ENCODE measurements at regions not wholly inside any gene's neighbourhood (a gene's known extent, or its start where the extent isn't known, plus 50 kb on each side); places are given as distances from the start of the nearest gene placed in this dataset.
"Not testable (repeated sequence)": the region's sequence is repeated elsewhere in the genome, so short reads cannot be mapped to it uniquely, and the experiment has no call there.

- no peak for DNase-seq
- 90% methylated on average over 1 of the region's 1 CpG for WGBS (ENCODE audit: insufficient coverage, low lambda C conversion rate)
- Histone ChIP-seq H3K27ac (ENCODE audit: low read length) (no peak overlapping the region), H3K27me3 (ENCODE audit: control insufficient read depth, insufficient read depth, low read length) (no peaks in the 10 kb centered on the region), H3K36me3 (ENCODE audit: control insufficient read depth, insufficient read depth, low read length) (no peaks in the 10 kb centered on the region), H3K4me1 (ENCODE audit: control insufficient read depth, insufficient read depth, low read length) (no peaks in the 10 kb centered on the region), H3K4me3 (ENCODE audit: low read length) (no peak overlapping the region), H3K9me3 (ENCODE audit: control insufficient read depth, low read depth, low read length) (no peaks in the 10 kb centered on the region)
These were observed 1099.4 kb downstream of the FSCB start for GRCh38 chr14:43407706-43408105.

GRCh38 chr14:43406931-43407330 lies 1100.2 kb downstream of the FSCB start:
- no peak overlapping the region for H3K27ac ChIP-seq (ENCODE audit: low read length)
- no peaks in the 10 kb centered on the region for H3K4me1 ChIP-seq (ENCODE audit: control insufficient read depth, insufficient read depth, low read length)
- no peaks in the 10 kb centered on the region for H3K36me3 ChIP-seq (ENCODE audit: control insufficient read depth, insufficient read depth, low read length)
- no peak overlapping the region for H3K4me3 ChIP-seq (ENCODE audit: low read length)
- H3K9me3 ChIP-seq (ENCODE audit: control insufficient read depth, low read depth, low read length), result no peaks in the 10 kb centered on the region
- H3K27me3 ChIP-seq (ENCODE audit: control insufficient read depth, insufficient read depth, low read length), result no peaks in the 10 kb centered on the region
- no peak for DNase-seq

- no peaks in the 10 kb centered on the region for H3K36me3 ChIP-seq (ENCODE audit: control insufficient read depth, insufficient read depth, low read length)
- H3K9me3 ChIP-seq (ENCODE audit: control insufficient read depth, low read depth, low read length), result no peaks in the 10 kb centered on the region
- peak in 1 of 2 donors; percentile 52 for DNase-seq
- H3K27ac ChIP-seq (ENCODE audit: low read length), result no peak overlapping the region
- H3K4me3 ChIP-seq (ENCODE audit: low read length), result no peak overlapping the region
- H3K27me3 ChIP-seq (ENCODE audit: control insufficient read depth, insufficient read depth, low read length), result no peaks in the 10 kb centered on the region
- no peaks in the 10 kb centered on the region for H3K4me1 ChIP-seq (ENCODE audit: control insufficient read depth, insufficient read depth, low read length)
- WGBS (ENCODE audit: insufficient coverage, low lambda C conversion rate), result 17% methylated on average over 1 of the region's 1 CpG
These were observed 1107.8 kb downstream of the FSCB start for GRCh38 chr14:43399289-43399688.

GRCh38 chr14:43370565-43370896 lies 1136.6 kb downstream of the FSCB start:
- not testable (repeated sequence) for H3K27ac ChIP-seq (ENCODE audit: low read length); DNase-seq; H3K36me3 ChIP-seq (ENCODE audit: control insufficient read depth, insufficient read depth, low read length); H3K9me3 ChIP-seq (ENCODE audit: control insufficient read depth, low read depth, low read length); H3K4me1 ChIP-seq (ENCODE audit: control insufficient read depth, insufficient read depth, low read length); H3K4me3 ChIP-seq (ENCODE audit: low read length); H3K27me3 ChIP-seq (ENCODE audit: control insufficient read depth, insufficient read depth, low read length)
- WGBS (ENCODE audit: insufficient coverage, low lambda C conversion rate), result no CpG with 5 or more reads among the region's 8 CpGs

GRCh38 chr14:43369710-43370564 lies 1137.1 kb downstream of the FSCB start:
- H3K27ac ChIP-seq (ENCODE audit: low read length), result no peak overlapping the region
- 92% methylated on average over 2 of the region's 21 CpGs for WGBS (ENCODE audit: insufficient coverage, low lambda C conversion rate)
- DNase-seq, result no peak
- H3K27me3 ChIP-seq (ENCODE audit: control insufficient read depth, insufficient read depth, low read length), result no peaks in the 10 kb centered on the region
- peaks cover 6% of the 10 kb centered on the region for H3K9me3 ChIP-seq (ENCODE audit: control insufficient read depth, low read depth, low read length)
- H3K4me1 ChIP-seq (ENCODE audit: control insufficient read depth, insufficient read depth, low read length), result no peaks in the 10 kb centered on the region
- H3K36me3 ChIP-seq (ENCODE audit: control insufficient read depth, insufficient read depth, low read length), result no peaks in the 10 kb centered on the region
- H3K4me3 ChIP-seq (ENCODE audit: low read length), result no peak overlapping the region

DNA sequence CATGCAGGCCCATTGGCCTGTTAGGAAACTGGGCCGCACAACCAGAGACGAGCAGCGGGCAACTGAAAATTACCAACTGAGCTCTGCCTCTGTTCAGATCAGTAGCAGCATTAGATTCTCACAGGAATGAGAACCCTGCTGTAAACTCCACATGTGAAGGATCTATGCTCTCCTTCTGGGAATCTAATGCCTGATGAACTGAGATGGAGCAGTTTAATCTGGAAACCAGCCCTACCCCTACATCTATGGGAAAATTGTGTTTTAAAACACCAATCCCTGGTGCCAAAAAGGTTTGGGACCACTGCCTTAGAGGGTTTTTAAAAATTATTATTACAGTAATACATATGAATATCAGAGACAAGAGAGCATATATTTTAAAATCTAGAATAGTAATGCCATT lies 1144.5 kb downstream of the FSCB start:
- H3K36me3 ChIP-seq (ENCODE audit: control insufficient read depth, insufficient read depth, low read length), result no peaks in the 10 kb centered on the region
- DNase-seq, result no peak
- H3K4me1 ChIP-seq (ENCODE audit: control insufficient read depth, insufficient read depth, low read length), result no peaks in the 10 kb centered on the region
- WGBS (ENCODE audit: insufficient coverage, low lambda C conversion rate), result no CpG with 5 or more reads among the region's 3 CpGs
- no peak overlapping the region for H3K27ac ChIP-seq (ENCODE audit: low read length)
- no peaks in the 10 kb centered on the region for H3K27me3 ChIP-seq (ENCODE audit: control insufficient read depth, insufficient read depth, low read length)
- no peak overlapping the region for H3K4me3 ChIP-seq (ENCODE audit: low read length)
- H3K9me3 ChIP-seq (ENCODE audit: control insufficient read depth, low read depth, low read length), result no peaks in the 10 kb centered on the region

- Histone ChIP-seq H3K27me3 (ENCODE audit: control insufficient read depth, insufficient read depth, low read length) (no peaks in the 10 kb centered on the region), H3K36me3 (ENCODE audit: control insufficient read depth, insufficient read depth, low read length) (no peaks in the 10 kb centered on the region), H3K9me3 (ENCODE audit: control insufficient read depth, low read depth, low read length) (no peaks in the 10 kb centered on the region), H3K4me3 (ENCODE audit: low read length) (no peak overlapping the region), H3K27ac (ENCODE audit: low read length) (no peak overlapping the region), H3K4me1 (ENCODE audit: control insufficient read depth, insufficient read depth, low read length) (no peaks in the 10 kb centered on the region)
- no peak for DNase-seq
These were observed 1145.3 kb downstream of the FSCB start for GRCh38 chr14:43361751-43362150.

DNA sequence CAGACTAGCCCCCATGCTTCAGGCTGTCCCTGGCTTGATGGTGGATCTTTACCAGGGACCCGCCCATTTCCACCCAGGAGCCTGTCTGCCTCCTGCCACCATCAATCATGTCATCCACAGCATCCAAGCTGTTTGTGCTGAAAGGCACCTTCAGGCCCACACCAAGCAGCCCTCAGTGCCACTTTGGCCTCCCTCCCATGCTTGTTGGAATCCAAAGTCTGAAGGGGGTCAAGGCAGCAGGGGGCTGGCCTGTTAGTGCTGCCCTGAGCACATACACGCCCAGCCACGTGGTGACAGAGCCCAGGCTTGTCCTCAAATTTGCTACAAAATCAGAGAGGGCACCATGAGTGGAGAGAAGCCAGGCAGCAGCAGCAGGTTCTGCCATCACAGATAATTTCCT lies 1146.8 kb downstream of the FSCB start:
- Histone ChIP-seq H3K4me1 (ENCODE audit: control insufficient read depth, insufficient read depth, low read length) (no peaks in the 10 kb centered on the region), H3K9me3 (ENCODE audit: control insufficient read depth, low read depth, low read length) (no peaks in the 10 kb centered on the region), H3K36me3 (ENCODE audit: control insufficient read depth, insufficient read depth, low read length) (no peaks in the 10 kb centered on the region), H3K27ac (ENCODE audit: low read length) (no peak overlapping the region), H3K4me3 (ENCODE audit: low read length) (no peak overlapping the region), H3K27me3 (ENCODE audit: control insufficient read depth, insufficient read depth, low read length) (no peaks in the 10 kb centered on the region)
- DNase-seq, result no peak
- no CpG with 5 or more reads among the region's 3 CpGs for WGBS (ENCODE audit: insufficient coverage, low lambda C conversion rate)

- Histone ChIP-seq H3K27me3 (ENCODE audit: control insufficient read depth, insufficient read depth, low read length) (no peaks in the 10 kb centered on the region), H3K4me3 (ENCODE audit: low read length) (no peak overlapping the region), H3K36me3 (ENCODE audit: control insufficient read depth, insufficient read depth, low read length) (no peaks in the 10 kb centered on the region), H3K4me1 (ENCODE audit: control insufficient read depth, insufficient read depth, low read length) (no peaks in the 10 kb centered on the region), H3K27ac (ENCODE audit: low read length) (no peak overlapping the region), H3K9me3 (ENCODE audit: control insufficient read depth, low read depth, low read length) (no peaks in the 10 kb centered on the region)
- no CpG with 5 or more reads among the region's 4 CpGs for WGBS (ENCODE audit: insufficient coverage, low lambda C conversion rate)
- DNase-seq, result no peak
These were observed 1147.8 kb downstream of the FSCB start for GRCh38 chr14:43359317-43359716.

DNA sequence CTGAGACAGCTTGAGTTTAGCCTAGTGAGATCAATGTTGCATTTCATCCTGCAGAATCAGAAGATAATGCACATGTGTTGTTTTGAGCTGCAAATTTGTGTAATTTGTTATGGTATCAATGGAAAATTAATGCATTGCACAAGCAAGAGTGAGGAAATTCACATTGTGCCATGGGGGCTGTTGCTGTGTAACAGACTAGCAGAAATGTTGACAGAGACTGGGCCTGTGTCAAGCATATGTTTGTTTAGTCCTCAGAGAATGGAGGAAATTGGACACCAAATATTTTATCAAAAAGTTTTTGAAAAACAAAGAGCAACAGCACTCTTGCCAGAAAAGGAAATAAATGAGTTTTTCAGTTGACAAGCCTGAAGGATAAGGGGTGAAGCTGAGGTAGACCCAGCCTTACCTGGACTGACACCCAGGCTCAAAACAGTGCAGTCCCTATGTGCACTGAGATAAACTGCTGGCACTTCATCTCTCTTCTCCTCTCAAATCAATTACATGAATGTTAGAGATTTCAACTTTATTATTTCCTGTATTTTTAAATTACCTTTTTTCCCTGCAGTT lies 1150.0 kb downstream of the FSCB start:
- H3K36me3 ChIP-seq (ENCODE audit: control insufficient read depth, insufficient read depth, low read length), result no peaks in the 10 kb centered on the region
- DNase-seq, result no peak
- no peaks in the 10 kb centered on the region for H3K9me3 ChIP-seq (ENCODE audit: control insufficient read depth, low read depth, low read length)
- no peak overlapping the region for H3K4me3 ChIP-seq (ENCODE audit: low read length)
- H3K4me1 ChIP-seq (ENCODE audit: control insufficient read depth, insufficient read depth, low read length), result no peaks in the 10 kb centered on the region
- H3K27me3 ChIP-seq (ENCODE audit: control insufficient read depth, insufficient read depth, low read length), result no peaks in the 10 kb centered on the region
- no peak overlapping the region for H3K27ac ChIP-seq (ENCODE audit: low read length)

DNA sequence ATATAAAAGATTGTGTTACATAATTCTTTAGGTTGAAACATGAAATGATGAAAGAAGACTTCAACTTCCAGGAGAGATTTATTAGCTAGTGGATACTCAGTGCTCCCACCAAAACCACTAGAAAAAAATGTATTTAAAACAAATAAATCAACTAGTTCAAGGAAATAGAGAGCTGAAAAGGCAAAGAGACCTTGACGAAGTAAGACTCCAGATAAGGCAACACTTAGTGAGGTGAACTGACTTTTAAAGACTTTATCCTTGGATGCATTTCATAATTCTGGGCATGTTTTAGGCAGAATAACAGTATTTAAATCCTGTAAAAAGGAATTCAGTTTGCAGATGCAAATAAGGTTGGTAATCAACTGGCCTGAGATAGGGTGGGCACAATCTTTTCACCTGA lies 1150.7 kb downstream of the FSCB start:
- Histone ChIP-seq H3K4me3 (ENCODE audit: low read length) (no peak overlapping the region), H3K27ac (ENCODE audit: low read length) (no peak overlapping the region), H3K4me1 (ENCODE audit: control insufficient read depth, insufficient read depth, low read length) (no peaks in the 10 kb centered on the region), H3K9me3 (ENCODE audit: control insufficient read depth, low read depth, low read length) (no peaks in the 10 kb centered on the region), H3K27me3 (ENCODE audit: control insufficient read depth, insufficient read depth, low read length) (no peaks in the 10 kb centered on the region), H3K36me3 (ENCODE audit: control insufficient read depth, insufficient read depth, low read length) (no peaks in the 10 kb centered on the region)
- no CpG with 5 or more reads among the region's 1 CpG for WGBS (ENCODE audit: insufficient coverage, low lambda C conversion rate)
- no peak for DNase-seq

Data from large intestine (tissue), 3 donors.